Ishikawa (cell line): ENCODE measurements at regions not wholly inside any gene's neighbourhood (a gene's known extent, or its start where the extent isn't known, plus 50 kb on each side); places are given as distances from the start of the nearest gene placed in this dataset.

Source experiments
- USF1 ChIP-seq: IDR thresholded peaks from 2 replicates; pipeline ENCODE4 v1.6.1; 2012
- YY1 ChIP-seq: IDR thresholded peaks from 2 replicates; pipeline ENCODE4 v1.6.1; 2012; ENCODE audit warnings: low read depth
- ZBTB7A ChIP-seq: IDR thresholded peaks from 2 replicates; pipeline ENCODE4 v1.6.1; 2012; ENCODE audit warnings: low read depth

- no peak for TF ChIP-seq ZBTB7A
- no peak for TF ChIP-seq YY1
- no peak for TF ChIP-seq USF1
Observed at GRCh38 chr13:70729369-70729768, 621.1 kb upstream of the KLHL1 start.
